ENCODE measurements at regions not wholly inside any gene's neighbourhood (a gene's known extent, or its start where the extent isn't known, plus 50 kb on each side); places are given as distances from the start of the nearest gene placed in this dataset.

- Histone ChIP-seq H3K36me3 (ENCODE audit: control insufficient read depth, insufficient read depth, low read length) (no peaks in the 10 kb centered on the region), H3K4me3 (ENCODE audit: low read depth, low read length) (no peak overlapping the region), H3K27me3 (ENCODE audit: control insufficient read depth, insufficient read depth, low read length) (no peaks in the 10 kb centered on the region)
- ChIA-PET POLR2A (no interaction called here), CTCF (no interaction called here)
- TF ChIP-seq CTCF (IDR thresholded peaks at IDR 0.05; ENCODE audit: insufficient read depth, low read depth, low read length) = no peak
- no peak for DNase-seq (ENCODE audit: low read depth)
Measured at GRCh38 chr1:219420913-219421312, 192.0 kb downstream of the ZC3H11B start.

GRCh38 chr1:219419860-219420259 lies 193.0 kb downstream of the ZC3H11B start:
- ChIA-PET POLR2A (no interaction called here), CTCF (no interaction called here)
- no peak for DNase-seq (ENCODE audit: low read depth)
- no peaks in the 10 kb centered on the region for H3K27me3 ChIP-seq (ENCODE audit: control insufficient read depth, insufficient read depth, low read length)
- no peaks in the 10 kb centered on the region for H3K36me3 ChIP-seq (ENCODE audit: control insufficient read depth, insufficient read depth, low read length)
- H3K4me3 ChIP-seq (ENCODE audit: low read depth, low read length) = no peak overlapping the region
- TF ChIP-seq CTCF (IDR thresholded peaks at IDR 0.05; ENCODE audit: insufficient read depth, low read depth, low read length) = no peak

- no peak for TF ChIP-seq CTCF (IDR thresholded peaks at IDR 0.05; ENCODE audit: insufficient read depth, low read depth, low read length)
- Histone ChIP-seq H3K27me3 (ENCODE audit: control insufficient read depth, insufficient read depth, low read length) (no peaks in the 10 kb centered on the region), H3K36me3 (ENCODE audit: control insufficient read depth, insufficient read depth, low read length) (no peaks in the 10 kb centered on the region), H3K4me3 (ENCODE audit: low read depth, low read length) (no peak overlapping the region)
- DNase-seq (ENCODE audit: low read depth) = no peak
- CTCF ChIA-PET = no interaction called here
- POLR2A ChIA-PET = no interaction called here
Measured at GRCh38 chr1:219419065-219419464, 193.8 kb downstream of the ZC3H11B start.

- CTCF ChIA-PET = interaction anchor here (1.5 kb wide), 1 partner anchor 11 kb away, joined by 7 read pairs; no protein-coding TSS in a partner anchor
- no peak for DNase-seq (ENCODE audit: low read depth)
- Histone ChIP-seq H3K4me3 (ENCODE audit: low read depth, low read length) (no peak overlapping the region), H3K27me3 (ENCODE audit: control insufficient read depth, insufficient read depth, low read length) (no peaks in the 10 kb centered on the region), H3K36me3 (ENCODE audit: control insufficient read depth, insufficient read depth, low read length) (no peaks in the 10 kb centered on the region)
- no peak for TF ChIP-seq CTCF (IDR thresholded peaks at IDR 0.05; ENCODE audit: insufficient read depth, low read depth, low read length)
- POLR2A ChIA-PET = no interaction called here
Measured at GRCh38 chr1:219417610-219418009, 195.3 kb downstream of the ZC3H11B start.

- CTCF ChIA-PET = interaction anchor here (0.8 to 1.5 kb wide), 2 partner anchors 9 to 12 kb away, joined by 7 to 8 read pairs; no protein-coding TSS in a partner anchor
- POLR2A ChIA-PET = no interaction called here
Measured at GRCh38 chr1:219416598-219417238, 196.2 kb downstream of the ZC3H11B start.

More at GRCh38 chr1:219416598-219417238, 196.2 kb downstream of the ZC3H11B start:
- no peak for DNase-seq (ENCODE audit: low read depth)
- H3K4me3 ChIP-seq (ENCODE audit: low read depth, low read length) = no peak overlapping the region
- peak; percentile 69 for TF ChIP-seq CTCF (IDR thresholded peaks at IDR 0.05; ENCODE audit: insufficient read depth, low read depth, low read length)
- no peaks in the 10 kb centered on the region for H3K36me3 ChIP-seq (ENCODE audit: control insufficient read depth, insufficient read depth, low read length)
- H3K27me3 ChIP-seq (ENCODE audit: control insufficient read depth, insufficient read depth, low read length) = no peaks in the 10 kb centered on the region

Measured in BJ (cell line).